Gastrocnemius medialis (tissue), 4 donors: ENCODE measurements at regions not wholly inside any gene's neighbourhood (a gene's known extent, or its start where the extent isn't known, plus 50 kb on each side); places are given as distances from the start of the nearest gene placed in this dataset.

Experiments used
- ATAC-seq, 2 donors: fragments of 150-250 bp; one replicate each; pipeline ENCODE4 v1.9.1; 2016
- DNase-seq, 2 donors: peaks; one replicate each; pipeline ENCODE4 v3.0.0-alpha.2; 2019
- H3K27ac ChIP-seq, 4 donors: fragments of 200-600 bp; sonication (generic); 1 replicate in 1 of 4; 2 replicates in 3 of 4; pipeline ENCODE4 v1.5.1; 2016 to 2018; ENCODE audit warnings: mild to moderate bottlenecking in 2 of 4, moderate library complexity in 1 of 4
- H3K27me3 ChIP-seq, 3 donors: fragments of 200-600 bp; sonication (generic) in 2 of 3; 1 replicate in 1 of 3; 2 replicates in 2 of 3; pipeline versions ENCODE4 v1.5.1 to v1.6.0; 2016 to 2019; ENCODE audit warnings: mild to moderate bottlenecking in 1 of 3, moderate library complexity in 1 of 3
- H3K36me3 ChIP-seq, 2 donors: fragments of 200-600 bp; sonication (generic) in 1 of 2; one replicate each; pipeline ENCODE4 v1.5.1; 2017 to 2018
- H3K4me1 ChIP-seq, 2 donors: fragments of 200-600 bp; sonication (generic) in 1 of 2; one replicate each; pipeline ENCODE4 v1.5.1; 2016 to 2017; ENCODE audit warnings: mild to moderate bottlenecking in 2 of 2
- H3K4me3 ChIP-seq, 4 donors: fragments of 200-600 bp; sonication (generic) in 3 of 4; 1 replicate in 1 of 4; 2 replicates in 3 of 4; pipeline ENCODE4 v1.5.1; 2016 to 2019; ENCODE audit warnings: mild to moderate bottlenecking in 2 of 4
- H3K9me3 ChIP-seq, 3 donors: fragments of 200-600 bp; sonication (generic) in 2 of 3; 1 replicate in 1 of 3; 2 replicates in 2 of 3; pipeline ENCODE4 v1.5.1; 2016 to 2019
- CTCF ChIP-seq, 5 experiments: fragments of 450-650 bp in 3 of 5; fragments of 200-600 bp in 2 of 5; sonication (generic) in 2 of 5; IDR thresholded peaks in 4 of 5; conservative IDR thresholded peaks in 1 of 5; 1 replicate in 4 of 5; 2 replicates in 1 of 5; pipeline ENCODE4 v1.5.1; 2016 to 2019; ENCODE audit warnings: antibody characterized with exemption in 5 of 5, mild to moderate bottlenecking in 3 of 5, moderate library complexity in 3 of 5
- POLR2A ChIP-seq, 2 donors: fragments of 450-650 bp; IDR thresholded peaks; one replicate each; pipeline ENCODE4 v1.6.1; 2017; ENCODE audit warnings: antibody characterized with exemption in 2 of 2, mild to moderate bottlenecking in 2 of 2, moderate library complexity in 2 of 2
- in situ Hi-C, 4 donors: fragments of 200-750 bp; cut with MboI; loops; one replicate each; pipeline versions ENCODE4 v1.15.0 to v1.8.0; 2017; ENCODE audit warnings: low sequenced_read_pairs in 4 of 4
- intact Hi-C: fragments of 100-400 bp; cut with DNase I; formaldehyde crosslinking; loops from one replicate; pipeline ENCODE4 v1.15.1; 2023; ENCODE audit warnings: low total_unique reads

DNA sequence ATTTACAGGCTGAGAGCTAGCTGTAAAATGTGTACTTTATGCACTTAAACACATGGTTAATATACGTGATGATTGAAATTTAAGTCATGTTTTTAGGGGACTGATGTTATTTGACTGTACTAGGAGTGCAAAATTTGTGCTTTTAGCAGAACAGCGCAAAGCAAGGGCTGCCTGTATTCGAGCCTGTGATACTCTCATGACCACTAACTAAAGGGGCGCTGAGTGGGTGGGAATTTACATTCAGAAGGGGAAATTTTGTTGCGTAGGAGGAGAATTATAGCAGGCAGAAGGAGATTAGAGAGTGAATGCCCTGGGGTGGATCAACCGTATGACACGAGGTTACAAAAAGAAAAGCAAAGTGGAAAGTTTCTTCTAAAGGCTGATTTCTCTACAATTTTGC is 271.8 kb upstream of the HTR2A start:
- no peaks in the 10 kb centered on the region for H3K9me3 ChIP-seq
- H3K4me3 ChIP-seq, result no peak overlapping the region
- H3K36me3 ChIP-seq, result no peaks in the 10 kb centered on the region
- H3K27me3 ChIP-seq, result no peaks in the 10 kb centered on the region
- no peak for TF ChIP-seq POLR2A (IDR thresholded peaks at IDR 0.05)
- DNase-seq (no peak), ATAC-seq (no peak)
- H3K27ac ChIP-seq, result no peak overlapping the region
- no peaks in the 10 kb centered on the region for H3K4me1 ChIP-seq
- in situ Hi-C loops (no loop called here), intact Hi-C loops (no loop called here)

GRCh38 chr13:47168066-47168465 is 271.2 kb upstream of the HTR2A start:
- ATAC-seq (no peak), DNase-seq (no peak)
- intact Hi-C loops, result no loop called here
- Histone ChIP-seq H3K4me1 (no peaks in the 10 kb centered on the region), H3K36me3 (no peaks in the 10 kb centered on the region), H3K27ac (no peak overlapping the region), H3K9me3 (no peaks in the 10 kb centered on the region), H3K27me3 (no peaks in the 10 kb centered on the region), H3K4me3 (no peak overlapping the region)
- TF ChIP-seq CTCF (IDR thresholded peaks at IDR 0.05 in 4 of 5, conservative IDR thresholded peaks at IDR 0.05 in 1 of 5) (no peak), POLR2A (IDR thresholded peaks at IDR 0.05) (no peak)
- in situ Hi-C loops, result no loop called here

GRCh38 chr13:47166336-47166735 is 269.5 kb upstream of the HTR2A start:
- DNase-seq (no peak), ATAC-seq (no peak)
- intact Hi-C loops, result no loop called here
- H3K27ac ChIP-seq, result no peak overlapping the region
- H3K4me1 ChIP-seq, result no peaks in the 10 kb centered on the region
- H3K9me3 ChIP-seq, result no peaks in the 10 kb centered on the region
- H3K36me3 ChIP-seq, result no peaks in the 10 kb centered on the region
- TF ChIP-seq POLR2A (IDR thresholded peaks at IDR 0.05), result no peak
- TF ChIP-seq CTCF (IDR thresholded peaks at IDR 0.05 in 4 of 5, conservative IDR thresholded peaks at IDR 0.05 in 1 of 5), result no peak
- no peak overlapping the region for H3K4me3 ChIP-seq
- in situ Hi-C loops, result no loop called here
- no peaks in the 10 kb centered on the region for H3K27me3 ChIP-seq

DNA sequence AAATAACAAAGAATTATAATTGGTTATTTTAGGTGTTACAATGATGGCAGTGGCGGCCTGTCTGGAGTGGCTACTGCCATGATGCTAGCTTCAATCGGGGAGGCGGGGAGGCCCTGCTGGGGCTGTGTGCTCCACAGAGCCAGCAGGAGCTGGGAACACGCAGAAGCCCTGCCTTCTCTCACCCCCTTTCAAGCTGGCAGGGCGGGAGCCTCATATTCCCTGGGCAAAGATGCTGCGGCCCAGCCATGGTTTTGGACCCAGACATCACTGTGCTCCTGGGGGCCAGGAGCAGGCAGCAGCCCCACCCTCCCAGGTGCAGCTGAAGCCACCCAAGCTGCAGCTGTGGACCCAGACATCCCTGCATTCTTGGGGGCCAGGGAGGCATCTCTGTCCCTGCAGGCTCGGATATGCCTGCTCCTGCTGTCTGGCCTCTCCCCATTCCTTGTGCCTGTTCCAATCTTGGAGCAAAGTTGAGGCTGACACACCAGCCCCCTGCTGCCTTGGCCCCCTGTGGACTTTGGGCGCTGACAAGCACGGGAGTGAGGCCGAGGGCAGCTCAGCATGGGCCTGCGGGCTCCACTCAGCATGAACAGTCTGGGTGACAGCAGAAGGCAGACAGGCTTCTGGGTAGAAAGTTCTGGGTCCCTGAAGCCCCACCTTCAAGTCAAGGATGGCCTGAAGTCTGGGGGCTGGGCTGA is 263.1 kb upstream of the HTR2A start:
- H3K4me1 ChIP-seq, result no peaks in the 10 kb centered on the region
- H3K27me3 ChIP-seq, result no peaks in the 10 kb centered on the region
- H3K4me3 ChIP-seq, result no peak overlapping the region
- no peaks in the 10 kb centered on the region for H3K9me3 ChIP-seq
- intact Hi-C loops, result no loop called here
- ATAC-seq, result no peak
- TF ChIP-seq CTCF (IDR thresholded peaks at IDR 0.05 in 4 of 5, conservative IDR thresholded peaks at IDR 0.05 in 1 of 5) (no peak), POLR2A (IDR thresholded peaks at IDR 0.05) (no peak)
- H3K36me3 ChIP-seq, result no peaks in the 10 kb centered on the region
- in situ Hi-C loops, result no loop called here
- DNase-seq, result no peak
- no peak overlapping the region for H3K27ac ChIP-seq

DNA sequence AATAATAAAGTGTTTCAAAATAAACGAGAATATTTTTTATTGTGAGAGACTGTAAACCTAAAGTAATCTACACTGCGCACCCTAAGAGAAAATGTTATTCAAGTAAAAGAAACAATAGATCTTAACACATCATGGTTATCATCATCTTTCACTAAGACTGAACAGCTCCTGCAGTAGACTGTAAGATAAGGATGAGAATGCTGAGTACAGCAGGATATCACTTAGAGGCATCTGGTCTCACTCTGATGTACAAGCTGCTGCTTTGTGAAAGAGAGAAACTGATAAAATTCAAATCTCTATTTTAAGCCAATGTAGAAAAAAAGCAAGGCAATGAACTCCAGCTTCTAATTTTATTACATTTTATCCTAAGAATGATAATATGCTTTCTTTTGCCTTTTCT is 261.7 kb upstream of the HTR2A start:
- no peak for ATAC-seq
- in situ Hi-C loops (no loop called here), intact Hi-C loops (no loop called here)
- no peak overlapping the region for H3K4me3 ChIP-seq
- H3K4me1 ChIP-seq, result no peaks in the 10 kb centered on the region
- H3K9me3 ChIP-seq, result no peaks in the 10 kb centered on the region
- TF ChIP-seq POLR2A (IDR thresholded peaks at IDR 0.05) (no peak), CTCF (IDR thresholded peaks at IDR 0.05 in 4 of 5, conservative IDR thresholded peaks at IDR 0.05 in 1 of 5) (no peak)
- no peak for DNase-seq
- H3K27ac ChIP-seq, result no peak overlapping the region
- no peaks in the 10 kb centered on the region for H3K27me3 ChIP-seq
- H3K36me3 ChIP-seq, result no peaks in the 10 kb centered on the region
